ENCODE measurements at regions not wholly inside any gene's neighbourhood (a gene's known extent, or its start where the extent isn't known, plus 50 kb on each side); places are given as distances from the start of the nearest gene placed in this dataset.

GRCh38 chr14:62329427-62329826 is 567.2 kb downstream of the SNAPC1 start:
- Histone ChIP-seq H3K4me1 (ENCODE audit: control insufficient read depth in 5 of 5, insufficient read depth in 5 of 5, low read length in 5 of 5) (no peaks in the 10 kb centered on the region), H3K36me3 (ENCODE audit: control insufficient read depth in 5 of 5, insufficient read depth in 5 of 5, low read length in 5 of 5) (no peaks in the 10 kb centered on the region), H3K4me3 (ENCODE audit: low read depth in 1 of 5, low read length in 5 of 5) (no peak overlapping the region), H3K9me3 (ENCODE audit: control insufficient read depth in 5 of 5, low read length in 5 of 5) (peaks cover 0 to 15% (median 1%) of the 10 kb centered on the region in 5 donors), H3K27ac (ENCODE audit: low read depth, low read length) (no peak overlapping the region), H3K27me3 (ENCODE audit: control insufficient read depth in 5 of 5, insufficient read depth in 4 of 5, low read length in 5 of 5) (no peaks in the 10 kb centered on the region), H3K9ac (ENCODE audit: low read length in 5 of 5) (no peak overlapping the region)

DNA sequence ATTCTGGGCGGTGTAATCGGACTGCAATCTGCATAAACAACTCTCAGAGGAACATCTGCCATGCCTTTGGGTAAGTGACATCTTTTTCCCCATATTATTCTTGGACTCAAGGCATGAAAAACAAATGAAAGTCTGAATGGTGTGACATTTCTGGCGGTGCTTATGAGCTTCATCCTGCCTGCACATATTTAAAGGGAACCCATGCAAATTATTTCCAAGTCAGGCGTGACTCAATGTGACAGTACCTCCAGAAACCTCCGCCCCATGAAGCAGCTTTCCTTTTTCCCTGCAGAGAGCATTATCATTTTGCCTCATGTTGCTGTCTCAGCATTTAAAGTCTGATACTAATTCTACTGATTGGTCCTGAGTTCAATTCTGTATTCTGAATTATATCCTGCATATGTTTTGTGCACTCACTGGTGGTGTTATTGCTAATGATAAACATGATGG is 585.4 kb downstream of the SNAPC1 start:
- Histone ChIP-seq H3K27ac (ENCODE audit: low read depth, low read length) (no peak overlapping the region), H3K9ac (ENCODE audit: low read length in 5 of 5) (no peak overlapping the region), H3K27me3 (ENCODE audit: control insufficient read depth in 5 of 5, insufficient read depth in 4 of 5, low read length in 5 of 5) (no peaks in the 10 kb centered on the region), H3K36me3 (ENCODE audit: control insufficient read depth in 5 of 5, insufficient read depth in 5 of 5, low read length in 5 of 5) (no peaks in the 10 kb centered on the region), H3K4me1 (ENCODE audit: control insufficient read depth in 5 of 5, insufficient read depth in 5 of 5, low read length in 5 of 5) (no peaks in the 10 kb centered on the region), H3K4me3 (ENCODE audit: low read depth in 1 of 5, low read length in 5 of 5) (no peak overlapping the region), H3K9me3 (ENCODE audit: control insufficient read depth in 5 of 5, low read length in 5 of 5) (peaks cover 5 to 8% (median 6%) of the 10 kb centered on the region in 5 donors)

GRCh38 chr14:62357362-62357761 is 595.1 kb downstream of the SNAPC1 start:
- Histone ChIP-seq H3K27ac (ENCODE audit: low read depth, low read length) (no peak overlapping the region), H3K9me3 (ENCODE audit: control insufficient read depth in 5 of 5, low read length in 5 of 5) (peaks cover 5 to 42% (median 13%) of the 10 kb centered on the region in 5 donors), H3K4me1 (ENCODE audit: control insufficient read depth in 5 of 5, insufficient read depth in 5 of 5, low read length in 5 of 5) (no peaks in the 10 kb centered on the region), H3K4me3 (ENCODE audit: low read depth in 1 of 5, low read length in 5 of 5) (no peak overlapping the region), H3K27me3 (ENCODE audit: control insufficient read depth in 5 of 5, insufficient read depth in 4 of 5, low read length in 5 of 5) (no peaks in the 10 kb centered on the region), H3K9ac (ENCODE audit: low read length in 5 of 5) (no peak overlapping the region), H3K36me3 (ENCODE audit: control insufficient read depth in 5 of 5, insufficient read depth in 5 of 5, low read length in 5 of 5) (no peaks in the 10 kb centered on the region)

DNA sequence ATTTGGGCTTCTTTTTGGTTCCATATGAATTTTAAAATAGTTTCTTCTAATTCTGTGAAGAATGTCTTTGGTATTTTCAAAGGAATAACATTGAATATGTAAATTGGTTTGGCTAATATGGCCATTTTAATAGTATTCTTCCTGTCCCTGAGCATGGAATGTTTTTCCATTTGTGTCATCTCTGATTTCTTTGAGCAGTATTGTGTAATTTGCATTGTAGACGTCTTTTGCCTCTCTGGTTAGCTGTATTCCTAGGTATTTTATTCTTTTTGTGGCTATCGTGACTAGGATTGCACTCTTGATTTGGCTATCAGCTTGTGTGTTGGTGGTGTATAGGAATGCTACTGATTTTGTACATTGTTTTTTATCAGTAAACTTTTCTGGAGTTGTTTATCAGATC is 601.9 kb downstream of the SNAPC1 start:
- peaks cover 0 to 9% (median 0%) of the 10 kb centered on the region in 5 donors for H3K9me3 ChIP-seq (ENCODE audit: control insufficient read depth in 5 of 5, low read length in 5 of 5)
- H3K27me3 ChIP-seq (ENCODE audit: control insufficient read depth in 5 of 5, insufficient read depth in 4 of 5, low read length in 5 of 5), result no peaks in the 10 kb centered on the region

GRCh38 chr14:62364800-62365280 is 602.6 kb downstream of the SNAPC1 start:
- Histone ChIP-seq H3K4me3 (ENCODE audit: low read depth in 1 of 5, low read length in 5 of 5) (no peak overlapping the region), H3K9me3 (ENCODE audit: control insufficient read depth in 5 of 5, low read length in 5 of 5) (peaks cover 0 to 9% (median 0%) of the 10 kb centered on the region in 5 donors), H3K9ac (ENCODE audit: low read length in 5 of 5) (no peak overlapping the region), H3K27ac (ENCODE audit: low read depth, low read length) (no peak overlapping the region), H3K4me1 (ENCODE audit: control insufficient read depth in 5 of 5, insufficient read depth in 5 of 5, low read length in 5 of 5) (no peaks in the 10 kb centered on the region), H3K27me3 (ENCODE audit: control insufficient read depth in 5 of 5, insufficient read depth in 4 of 5, low read length in 5 of 5) (no peaks in the 10 kb centered on the region), H3K36me3 (ENCODE audit: control insufficient read depth in 5 of 5, insufficient read depth in 5 of 5, low read length in 5 of 5) (no peaks in the 10 kb centered on the region)

More for the DNA sequence above, 601.9 kb downstream of the SNAPC1 start:
- Histone ChIP-seq H3K27ac (ENCODE audit: low read depth, low read length) (no peak overlapping the region), H3K9ac (ENCODE audit: low read length in 5 of 5) (no peak overlapping the region), H3K4me3 (ENCODE audit: low read depth in 1 of 5, low read length in 5 of 5) (no peak overlapping the region), H3K4me1 (ENCODE audit: control insufficient read depth in 5 of 5, insufficient read depth in 5 of 5, low read length in 5 of 5) (no peaks in the 10 kb centered on the region), H3K36me3 (ENCODE audit: control insufficient read depth in 5 of 5, insufficient read depth in 5 of 5, low read length in 5 of 5) (no peaks in the 10 kb centered on the region)

DNA sequence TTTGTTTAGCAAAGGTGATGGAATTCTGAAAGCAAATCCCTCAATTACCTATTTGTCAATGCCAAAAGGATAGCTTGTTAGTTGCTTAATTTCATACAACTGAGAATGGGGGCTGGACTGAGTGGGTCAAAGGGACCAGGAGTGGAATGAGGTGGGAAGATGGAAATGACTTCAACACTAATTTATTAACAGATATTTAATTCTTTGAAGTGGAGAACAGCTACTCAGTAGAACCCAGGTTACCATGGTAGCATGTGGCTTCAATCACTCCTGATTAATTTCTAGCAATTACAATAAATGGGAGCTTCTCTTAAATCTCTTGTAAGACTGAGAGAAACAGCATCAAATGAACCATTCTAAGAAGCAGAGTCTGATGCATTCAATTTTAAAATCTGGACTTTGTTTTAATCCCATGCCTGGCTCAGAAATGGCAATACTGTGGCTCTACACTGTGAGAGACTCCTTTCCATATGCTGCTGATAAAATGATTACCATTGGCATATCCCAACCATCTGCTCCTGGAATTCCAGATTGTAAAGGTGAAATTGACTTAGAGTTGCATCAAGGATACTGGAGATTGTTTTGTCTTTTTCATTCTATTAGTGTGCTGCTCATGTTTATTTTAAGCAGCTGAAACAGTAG is 607.8 kb downstream of the SNAPC1 start:
- Histone ChIP-seq H3K4me1 (ENCODE audit: control insufficient read depth in 5 of 5, insufficient read depth in 5 of 5, low read length in 5 of 5) (no peaks in the 10 kb centered on the region), H3K27me3 (ENCODE audit: control insufficient read depth in 5 of 5, insufficient read depth in 4 of 5, low read length in 5 of 5) (no peaks in the 10 kb centered on the region), H3K9ac (ENCODE audit: low read length in 5 of 5) (no peak overlapping the region)

DNA sequence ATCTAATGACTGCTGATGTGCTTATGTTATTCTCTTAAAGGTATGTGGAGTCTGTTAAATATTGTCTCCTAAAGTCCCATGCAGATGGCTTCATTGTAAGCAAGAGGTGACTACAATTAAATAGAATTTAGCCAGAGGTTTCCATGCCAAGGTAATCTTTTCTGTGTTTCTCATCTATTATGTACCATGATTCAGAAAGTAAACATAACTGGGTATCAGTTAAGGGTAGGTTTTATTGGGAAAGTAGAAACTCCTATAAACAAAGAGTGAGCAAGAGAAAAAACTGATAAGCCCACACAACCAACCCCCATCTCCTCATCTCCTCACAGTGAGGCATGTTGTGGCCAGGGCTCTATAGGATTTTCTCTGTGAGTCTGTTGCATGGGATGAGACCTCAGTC is 611.7 kb downstream of the SNAPC1 start:
- Histone ChIP-seq H3K36me3 (ENCODE audit: control insufficient read depth in 5 of 5, insufficient read depth in 5 of 5, low read length in 5 of 5) (no peaks in the 10 kb centered on the region), H3K27ac (ENCODE audit: low read depth, low read length) (no peak overlapping the region), H3K9me3 (ENCODE audit: control insufficient read depth in 5 of 5, low read length in 5 of 5) (peaks cover 0 to 6% (median 0%) of the 10 kb centered on the region in 5 donors), H3K27me3 (ENCODE audit: control insufficient read depth in 5 of 5, insufficient read depth in 4 of 5, low read length in 5 of 5) (no peaks in the 10 kb centered on the region), H3K4me3 (ENCODE audit: low read depth in 1 of 5, low read length in 5 of 5) (no peak overlapping the region), H3K4me1 (ENCODE audit: control insufficient read depth in 5 of 5, insufficient read depth in 5 of 5, low read length in 5 of 5) (no peaks in the 10 kb centered on the region), H3K9ac (ENCODE audit: low read length in 5 of 5) (no peak overlapping the region)

More for the DNA sequence above, 607.8 kb downstream of the SNAPC1 start:
- Histone ChIP-seq H3K9me3 (ENCODE audit: control insufficient read depth in 5 of 5, low read length in 5 of 5) (no peaks in the 10 kb centered on the region), H3K27ac (ENCODE audit: low read depth, low read length) (no peak overlapping the region), H3K36me3 (ENCODE audit: control insufficient read depth in 5 of 5, insufficient read depth in 5 of 5, low read length in 5 of 5) (no peaks in the 10 kb centered on the region), H3K4me3 (ENCODE audit: low read depth in 1 of 5, low read length in 5 of 5) (no peak overlapping the region)

DNA sequence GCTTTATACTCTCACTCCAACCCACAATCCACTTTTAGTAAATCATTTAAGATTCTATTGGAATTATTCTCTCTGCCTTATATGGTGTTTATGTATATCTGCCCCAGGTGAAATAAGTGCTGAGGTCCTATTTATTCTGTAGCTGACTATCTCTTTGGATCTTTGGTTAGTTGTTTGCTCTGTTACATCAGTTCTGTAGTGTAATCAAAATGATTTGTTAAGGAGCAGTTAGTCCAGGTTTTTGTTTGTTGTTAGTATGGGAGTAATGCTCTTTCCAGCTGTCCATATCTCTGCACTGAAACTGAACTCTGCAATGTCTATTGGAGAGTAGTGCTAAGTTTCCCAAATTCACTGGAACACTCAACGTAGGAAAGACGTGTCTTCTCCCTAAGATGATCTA is 615.8 kb downstream of the SNAPC1 start:
- peaks cover 0 to 6% (median 0%) of the 10 kb centered on the region in 5 donors for H3K9me3 ChIP-seq (ENCODE audit: control insufficient read depth in 5 of 5, low read length in 5 of 5)
- H3K27me3 ChIP-seq (ENCODE audit: control insufficient read depth in 5 of 5, insufficient read depth in 4 of 5, low read length in 5 of 5), result no peaks in the 10 kb centered on the region
- no peak overlapping the region for H3K4me3 ChIP-seq (ENCODE audit: low read depth in 1 of 5, low read length in 5 of 5)
- H3K27ac ChIP-seq (ENCODE audit: low read depth, low read length), result no peak overlapping the region
- no peaks in the 10 kb centered on the region for H3K36me3 ChIP-seq (ENCODE audit: control insufficient read depth in 5 of 5, insufficient read depth in 5 of 5, low read length in 5 of 5)
- H3K4me1 ChIP-seq (ENCODE audit: control insufficient read depth in 5 of 5, insufficient read depth in 5 of 5, low read length in 5 of 5), result no peaks in the 10 kb centered on the region
- no peak overlapping the region for H3K9ac ChIP-seq (ENCODE audit: low read length in 5 of 5)

DNA sequence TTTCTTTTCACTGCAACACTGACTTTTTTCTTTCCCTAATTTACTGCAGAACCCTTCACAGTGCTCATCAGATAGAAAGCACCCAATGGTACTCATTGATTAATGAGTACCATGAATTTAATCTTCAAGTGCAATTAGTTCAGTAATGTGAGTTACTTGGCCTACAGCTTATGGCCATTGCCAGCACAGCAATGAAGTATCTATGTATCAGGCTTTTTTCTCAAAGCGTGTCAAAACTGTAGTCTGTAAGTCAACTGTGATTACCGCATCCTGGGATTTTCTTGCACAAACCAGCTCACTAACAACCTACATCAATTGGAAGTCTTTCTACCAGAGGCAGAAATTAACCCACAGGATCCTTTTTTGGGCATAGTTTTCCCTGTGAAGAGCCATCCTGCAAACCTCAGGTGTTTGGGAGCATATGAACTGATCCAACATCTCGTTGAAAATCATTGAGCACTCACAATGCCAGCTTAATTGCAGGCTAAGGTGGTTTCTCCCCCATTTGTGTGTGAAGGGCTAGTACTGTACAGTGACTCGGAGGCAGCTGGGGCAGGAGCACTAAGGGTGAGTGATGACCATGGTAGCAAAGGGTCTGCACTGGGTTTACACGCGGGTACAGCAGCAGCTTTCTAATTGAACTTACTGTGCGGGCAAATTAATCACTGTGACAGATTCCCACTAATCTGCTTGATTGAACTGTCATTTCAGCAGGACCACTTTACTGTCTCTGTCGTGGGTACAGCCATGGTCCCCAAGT is 619.3 kb downstream of the SNAPC1 start:
- H3K27me3 ChIP-seq (ENCODE audit: control insufficient read depth in 5 of 5, insufficient read depth in 4 of 5, low read length in 5 of 5), result no peaks in the 10 kb centered on the region
- H3K36me3 ChIP-seq (ENCODE audit: control insufficient read depth in 5 of 5, insufficient read depth in 5 of 5, low read length in 5 of 5), result no peaks in the 10 kb centered on the region
- H3K27ac ChIP-seq (ENCODE audit: low read depth, low read length), result no peak overlapping the region
- no peak overlapping the region for H3K4me3 ChIP-seq (ENCODE audit: low read depth in 1 of 5, low read length in 5 of 5)
- no peaks in the 10 kb centered on the region for H3K4me1 ChIP-seq (ENCODE audit: control insufficient read depth in 5 of 5, insufficient read depth in 5 of 5, low read length in 5 of 5)
- no peak overlapping the region for H3K9ac ChIP-seq (ENCODE audit: low read length in 5 of 5)
- H3K9me3 ChIP-seq (ENCODE audit: control insufficient read depth in 5 of 5, low read length in 5 of 5), result peaks cover 0 to 6% (median 0%) of the 10 kb centered on the region in 5 donors

DNA sequence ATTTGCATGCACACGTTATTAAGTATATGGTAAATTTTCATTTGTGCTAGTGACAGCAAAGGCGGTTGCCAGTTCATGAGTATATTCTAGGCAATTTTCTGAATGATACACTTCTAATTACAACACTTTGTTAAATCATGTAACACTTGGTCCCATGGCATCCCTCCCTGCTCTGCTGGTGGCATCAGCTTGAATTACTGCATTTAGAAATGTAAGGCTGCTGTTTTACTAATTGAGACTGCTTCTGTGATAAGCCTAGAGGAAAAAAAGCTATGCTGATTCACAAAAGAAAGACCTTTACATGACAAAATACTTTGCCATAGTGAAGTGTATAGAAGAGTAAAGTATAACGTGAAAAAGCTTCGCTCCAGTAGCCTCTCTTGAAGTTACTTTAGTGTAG is 636.1 kb downstream of the KCNH5 start:
- no peak overlapping the region for H3K9ac ChIP-seq (ENCODE audit: low read length in 5 of 5)
- H3K36me3 ChIP-seq (ENCODE audit: control insufficient read depth in 5 of 5, insufficient read depth in 5 of 5, low read length in 5 of 5), result no peaks in the 10 kb centered on the region
- no peaks in the 10 kb centered on the region for H3K4me1 ChIP-seq (ENCODE audit: control insufficient read depth in 5 of 5, insufficient read depth in 5 of 5, low read length in 5 of 5)
- no peak overlapping the region for H3K4me3 ChIP-seq (ENCODE audit: low read depth in 1 of 5, low read length in 5 of 5)
- no peak overlapping the region for H3K27ac ChIP-seq (ENCODE audit: low read depth, low read length)
- H3K27me3 ChIP-seq (ENCODE audit: control insufficient read depth in 5 of 5, insufficient read depth in 4 of 5, low read length in 5 of 5), result no peaks in the 10 kb centered on the region
- H3K9me3 ChIP-seq (ENCODE audit: control insufficient read depth in 5 of 5, low read length in 5 of 5), result peaks cover 0 to 2% (median 0%) of the 10 kb centered on the region in 5 donors
